A549 (cell line): ENCODE measurements at regions not wholly inside any gene's neighbourhood (a gene's known extent, or its start where the extent isn't known, plus 50 kb on each side); places are given as distances from the start of the nearest gene placed in this dataset.

Source experiments
- CHD2 ChIP-seq: fragments of 150-350 bp; IDR thresholded peaks from 2 replicates; pipeline ENCODE4 v1.6.1; 2014; ENCODE audit warnings: low read length; ENCODE audit not compliant: partially characterized antibody
- GATA3 ChIP-seq: IDR thresholded peaks from 2 replicates; pipeline ENCODE4 v1.6.1; 2012; ENCODE audit warnings: borderline replicate concordance
- MYC ChIP-seq: IDR thresholded peaks from 2 replicates; pipeline ENCODE4 v1.6.1; 2012; ENCODE audit warnings: mild to moderate bottlenecking, inconsistent platforms, low read length, improper control_type of control experiment, borderline replicate concordance
- NPAS2 ChIP-seq: fragments of 250-450 bp; sonication (Bioruptor Pico); IDR thresholded peaks from 2 replicates; pipeline ENCODE4 v1.8.0; 2022; ENCODE audit warnings: mild to moderate bottlenecking, moderate library complexity, borderline replicate concordance
- POLR2A ChIP-seq: IDR thresholded peaks from 2 replicates; pipeline ENCODE4 v1.6.1; 2012; ENCODE audit warnings: mild to moderate bottlenecking, low read length
- RARB ChIP-seq: fragments of 250-450 bp; sonication (Bioruptor Pico); IDR thresholded peaks from 2 replicates; pipeline ENCODE4 v1.8.0; 2021; ENCODE audit warnings: mild to moderate bottlenecking, moderate library complexity
- SMC3 ChIP-seq: fragments of >200 bp; sonication (Bioruptor Twin); formaldehyde crosslinking; IDR thresholded peaks from 3 replicates; pipeline ENCODE4 v1.6.1; 2018; ENCODE audit warnings: inconsistent platforms
- ZC3H11A ChIP-seq: fragments of 450-650 bp; IDR thresholded peaks from 2 replicates; pipeline ENCODE4 v1.6.1; 2014; ENCODE audit warnings: antibody characterized with exemption, mild to moderate bottlenecking
- TF ChIP-seq, protein P1 (sequence below): fragments of 200-600 bp; sonication (generic); IDR thresholded peaks from 2 replicates; pipeline ENCODE4 v1.6.1; 2016; ENCODE audit warnings: antibody characterized with exemption, mild to moderate bottlenecking, moderate library complexity
- TF ChIP-seq, protein P2 (sequence below): fragments of >200 bp; sonication (Bioruptor Twin); formaldehyde crosslinking; IDR thresholded peaks from 3 replicates; pipeline ENCODE4 v1.5.1; 2016
- TF ChIP-seq, protein P3 (sequence below): IDR thresholded peaks from 2 replicates; pipeline ENCODE4 v1.6.1; 2012

DNA sequence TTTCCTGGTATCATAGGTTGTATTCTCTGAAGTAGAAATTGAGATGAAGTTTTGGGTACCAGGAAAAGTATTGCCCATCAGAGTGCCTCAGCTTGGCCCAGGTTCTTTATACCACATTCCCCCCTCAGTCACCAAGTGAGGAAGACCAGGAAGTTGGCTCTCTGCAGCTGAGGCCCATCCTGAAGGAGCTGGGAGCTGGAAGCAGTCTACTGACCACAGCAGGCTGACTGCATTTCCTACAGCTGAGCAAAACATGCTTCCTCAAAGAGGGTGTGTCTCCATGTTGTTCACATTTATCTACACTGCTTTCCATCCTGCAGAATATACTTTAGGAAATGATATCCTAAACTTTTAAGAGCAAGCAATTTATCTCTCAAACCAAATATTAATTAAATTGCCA is 654.6 kb downstream of the ELAVL2 start:
- no peak for TF ChIP-seq RARB
- TF ChIP-seq, protein P1, sequence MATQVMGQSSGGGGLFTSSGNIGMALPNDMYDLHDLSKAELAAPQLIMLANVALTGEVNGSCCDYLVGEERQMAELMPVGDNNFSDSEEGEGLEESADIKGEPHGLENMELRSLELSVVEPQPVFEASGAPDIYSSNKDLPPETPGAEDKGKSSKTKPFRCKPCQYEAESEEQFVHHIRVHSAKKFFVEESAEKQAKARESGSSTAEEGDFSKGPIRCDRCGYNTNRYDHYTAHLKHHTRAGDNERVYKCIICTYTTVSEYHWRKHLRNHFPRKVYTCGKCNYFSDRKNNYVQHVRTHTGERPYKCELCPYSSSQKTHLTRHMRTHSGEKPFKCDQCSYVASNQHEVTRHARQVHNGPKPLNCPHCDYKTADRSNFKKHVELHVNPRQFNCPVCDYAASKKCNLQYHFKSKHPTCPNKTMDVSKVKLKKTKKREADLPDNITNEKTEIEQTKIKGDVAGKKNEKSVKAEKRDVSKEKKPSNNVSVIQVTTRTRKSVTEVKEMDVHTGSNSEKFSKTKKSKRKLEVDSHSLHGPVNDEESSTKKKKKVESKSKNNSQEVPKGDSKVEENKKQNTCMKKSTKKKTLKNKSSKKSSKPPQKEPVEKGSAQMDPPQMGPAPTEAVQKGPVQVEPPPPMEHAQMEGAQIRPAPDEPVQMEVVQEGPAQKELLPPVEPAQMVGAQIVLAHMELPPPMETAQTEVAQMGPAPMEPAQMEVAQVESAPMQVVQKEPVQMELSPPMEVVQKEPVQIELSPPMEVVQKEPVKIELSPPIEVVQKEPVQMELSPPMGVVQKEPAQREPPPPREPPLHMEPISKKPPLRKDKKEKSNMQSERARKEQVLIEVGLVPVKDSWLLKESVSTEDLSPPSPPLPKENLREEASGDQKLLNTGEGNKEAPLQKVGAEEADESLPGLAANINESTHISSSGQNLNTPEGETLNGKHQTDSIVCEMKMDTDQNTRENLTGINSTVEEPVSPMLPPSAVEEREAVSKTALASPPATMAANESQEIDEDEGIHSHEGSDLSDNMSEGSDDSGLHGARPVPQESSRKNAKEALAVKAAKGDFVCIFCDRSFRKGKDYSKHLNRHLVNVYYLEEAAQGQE: no peak
- TF ChIP-seq POLR2A: no peak
- TF ChIP-seq, protein P2, sequence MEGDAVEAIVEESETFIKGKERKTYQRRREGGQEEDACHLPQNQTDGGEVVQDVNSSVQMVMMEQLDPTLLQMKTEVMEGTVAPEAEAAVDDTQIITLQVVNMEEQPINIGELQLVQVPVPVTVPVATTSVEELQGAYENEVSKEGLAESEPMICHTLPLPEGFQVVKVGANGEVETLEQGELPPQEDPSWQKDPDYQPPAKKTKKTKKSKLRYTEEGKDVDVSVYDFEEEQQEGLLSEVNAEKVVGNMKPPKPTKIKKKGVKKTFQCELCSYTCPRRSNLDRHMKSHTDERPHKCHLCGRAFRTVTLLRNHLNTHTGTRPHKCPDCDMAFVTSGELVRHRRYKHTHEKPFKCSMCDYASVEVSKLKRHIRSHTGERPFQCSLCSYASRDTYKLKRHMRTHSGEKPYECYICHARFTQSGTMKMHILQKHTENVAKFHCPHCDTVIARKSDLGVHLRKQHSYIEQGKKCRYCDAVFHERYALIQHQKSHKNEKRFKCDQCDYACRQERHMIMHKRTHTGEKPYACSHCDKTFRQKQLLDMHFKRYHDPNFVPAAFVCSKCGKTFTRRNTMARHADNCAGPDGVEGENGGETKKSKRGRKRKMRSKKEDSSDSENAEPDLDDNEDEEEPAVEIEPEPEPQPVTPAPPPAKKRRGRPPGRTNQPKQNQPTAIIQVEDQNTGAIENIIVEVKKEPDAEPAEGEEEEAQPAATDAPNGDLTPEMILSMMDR: no peak
- no peak for TF ChIP-seq MYC
- TF ChIP-seq GATA3: no peak
- no peak for TF ChIP-seq NPAS2 (CRISPR knock-in tag)
- no peak for TF ChIP-seq ZC3H11A
- TF ChIP-seq, protein P3, sequence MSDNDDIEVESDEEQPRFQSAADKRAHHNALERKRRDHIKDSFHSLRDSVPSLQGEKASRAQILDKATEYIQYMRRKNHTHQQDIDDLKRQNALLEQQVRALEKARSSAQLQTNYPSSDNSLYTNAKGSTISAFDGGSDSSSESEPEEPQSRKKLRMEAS: no peak
- no peak for TF ChIP-seq SMC3
- TF ChIP-seq CHD2: no peak
